HG03558 (cell line): ENCODE measurements at regions not wholly inside any gene's neighbourhood (a gene's known extent, or its start where the extent isn't known, plus 50 kb on each side); places are given as distances from the start of the nearest gene placed in this dataset.
A peak's percentile ranks its signal among the peaks of the same experiment; 100 is the strongest.

Source experiments
- ATAC-seq: cut with Tn5 transposase; IDR thresholded peaks from one replicate; pipeline ENCODE4 v1.9.1; 2021; ENCODE audit warnings: moderate number of reproducible peaks; ENCODE audit not compliant: unreplicated experiment; ENCODE audit errors: extremely low read depth

DNA sequence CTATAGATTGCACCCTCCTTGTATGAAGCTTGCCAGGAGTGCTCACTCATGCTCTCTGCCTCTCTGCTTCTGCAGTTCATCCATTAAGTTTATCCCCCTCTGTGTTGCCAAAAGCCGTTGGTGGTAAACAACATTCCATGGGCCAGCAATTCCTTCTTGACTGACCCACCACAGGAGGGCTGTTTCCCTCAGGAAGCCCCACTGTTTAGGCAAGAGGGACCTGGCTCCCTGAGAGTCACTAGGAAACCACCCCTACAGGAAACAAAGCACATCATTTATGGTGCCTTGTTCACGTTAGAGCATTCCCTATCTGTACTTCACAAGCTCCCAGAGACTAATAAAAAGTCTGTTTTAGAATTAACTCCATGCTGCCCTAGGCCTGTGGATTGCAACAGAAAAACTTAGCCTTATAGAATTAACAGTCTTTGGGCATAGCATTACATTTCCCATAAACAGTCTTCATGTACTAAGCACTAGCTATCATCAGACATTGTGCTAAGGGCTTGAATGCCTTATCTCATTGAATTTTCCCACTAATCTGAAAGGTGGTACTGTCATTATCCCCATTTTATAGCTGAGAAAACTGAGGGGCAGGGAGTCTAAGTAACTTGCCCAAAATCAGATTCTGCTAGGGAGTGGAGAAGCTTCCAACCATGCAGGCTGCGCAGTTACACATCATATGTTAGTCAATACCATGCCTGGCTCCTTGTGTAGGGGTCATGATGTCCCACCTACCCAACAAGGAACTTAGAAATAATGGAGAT is 149.9 kb downstream of the SHQ1 start:
- ATAC-seq: no peak

DNA sequence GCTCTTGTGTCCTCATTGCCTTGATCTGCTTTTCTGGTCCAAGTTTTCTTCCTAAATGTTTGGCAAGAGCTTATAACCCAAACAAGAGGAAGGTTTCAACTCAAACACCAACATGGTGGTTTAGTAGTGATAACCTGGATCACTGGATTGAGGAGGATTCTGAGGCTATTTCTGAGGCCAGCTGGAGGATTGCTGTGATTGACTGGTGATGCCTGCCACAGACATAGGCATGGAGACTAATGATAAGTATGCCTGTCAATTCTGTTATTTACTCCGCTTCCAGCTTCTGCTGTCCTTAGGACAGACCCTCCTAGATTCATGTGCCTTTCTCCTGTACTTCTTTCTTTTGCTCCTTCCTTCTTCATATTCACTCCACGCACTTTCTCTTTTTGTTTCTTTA is 150.5 kb downstream of the SHQ1 start:
- ATAC-seq: no peak

DNA sequence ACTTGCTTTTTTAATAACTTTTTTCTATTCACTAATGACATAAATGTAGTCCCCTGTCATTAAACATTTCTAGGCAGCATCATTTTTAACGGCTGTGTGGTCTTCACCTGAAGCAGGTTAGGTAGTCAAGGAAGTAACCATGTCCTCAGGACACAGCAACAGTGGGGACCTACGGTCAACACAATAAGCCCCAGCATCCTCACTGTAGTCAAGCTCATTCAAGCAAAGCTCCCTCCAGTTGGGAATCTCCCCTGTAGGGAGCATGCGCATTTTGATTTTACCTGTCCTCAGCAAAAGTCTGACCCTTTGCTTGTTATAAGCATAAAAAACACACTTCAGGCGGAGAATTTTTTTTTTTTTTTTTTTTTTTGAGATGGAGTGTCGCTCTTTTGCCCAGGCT is 151.4 kb downstream of the SHQ1 start:
- no peak for ATAC-seq

DNA sequence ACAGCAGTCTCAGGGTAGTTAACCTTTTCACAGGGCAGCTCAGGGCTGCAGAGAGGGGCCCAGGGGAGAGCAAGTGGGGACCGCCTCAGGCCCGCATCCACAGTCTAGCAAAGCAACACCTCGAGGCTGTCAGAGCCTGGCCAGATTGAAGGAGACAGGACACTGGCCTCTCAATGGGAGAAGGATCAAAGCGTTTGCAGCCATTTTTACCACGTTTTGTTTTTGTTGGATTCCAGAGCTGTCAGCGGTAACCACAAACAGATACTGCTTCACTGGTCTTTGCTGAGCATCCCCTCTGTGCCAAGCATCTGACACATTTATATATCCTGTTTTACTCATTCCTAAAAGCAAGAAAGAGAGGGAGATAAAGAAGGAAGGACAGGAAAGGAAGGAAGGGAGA is 153.8 kb downstream of the SHQ1 start:
- no peak for ATAC-seq

DNA sequence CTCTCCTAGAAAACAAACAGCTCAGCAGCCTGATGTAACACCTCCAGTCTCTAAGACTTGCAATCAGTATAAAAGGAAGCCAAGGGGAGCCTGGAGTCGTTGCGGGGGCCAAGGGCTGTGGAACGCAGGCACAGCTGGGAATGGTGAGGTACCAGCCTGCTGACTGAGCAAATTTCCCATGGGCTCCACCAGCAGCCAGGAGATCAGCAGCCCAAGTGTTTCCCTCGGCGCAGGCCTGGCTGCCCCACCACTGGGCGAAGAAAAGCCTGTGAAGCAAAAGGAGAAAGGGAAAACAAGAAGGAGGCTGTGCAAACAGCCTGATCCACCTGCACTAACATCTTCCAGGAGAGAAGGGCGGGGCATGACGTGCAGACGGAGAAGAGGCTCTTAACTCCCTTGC is 155.3 kb downstream of the SHQ1 start:
- no peak for ATAC-seq

DNA sequence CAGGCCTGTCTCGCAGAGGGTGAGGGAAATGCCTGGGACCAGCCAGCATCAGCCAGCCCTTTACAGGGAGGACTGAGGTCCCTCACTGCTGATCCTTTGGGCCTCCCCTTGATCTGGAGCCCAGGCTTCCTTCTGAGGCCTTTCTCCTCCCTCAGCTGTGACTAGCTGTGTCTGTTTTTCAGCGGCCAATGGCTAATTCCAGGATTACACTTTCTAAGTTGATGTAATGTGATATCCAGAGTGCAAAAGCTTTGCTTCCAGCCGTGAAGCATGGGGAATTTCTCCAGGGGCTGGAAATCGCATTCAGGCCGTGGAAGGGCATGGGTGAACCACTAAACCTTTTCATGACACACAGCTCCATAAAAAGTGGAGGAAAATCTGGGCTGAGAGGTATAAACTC is 157.6 kb downstream of the SHQ1 start:
- no peak for ATAC-seq

DNA sequence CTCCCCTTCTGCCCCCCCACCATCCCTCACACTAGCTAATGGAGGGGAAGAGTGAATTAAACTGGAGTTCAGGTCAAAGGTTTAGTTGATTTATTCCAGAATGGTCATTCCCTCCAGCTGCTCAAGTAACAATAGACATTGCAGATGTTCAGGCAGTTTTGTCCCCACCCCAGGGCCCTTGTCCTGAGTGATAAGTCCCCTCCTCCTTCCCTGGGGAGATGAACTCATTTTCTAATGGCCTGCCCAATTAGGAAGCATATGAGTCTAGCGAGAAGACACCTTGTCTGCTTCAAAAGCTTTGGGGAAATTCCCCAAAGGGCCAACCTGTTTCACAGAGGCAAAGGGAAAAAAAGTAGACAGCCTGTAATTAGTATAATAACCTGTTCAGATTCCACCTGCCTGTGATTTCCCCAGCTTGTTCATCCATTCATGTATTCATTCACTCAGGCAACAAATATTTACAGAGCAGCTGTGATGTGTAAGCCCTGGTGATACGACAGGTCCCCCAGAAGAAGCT is 165.3 kb downstream of the SHQ1 start:
- peak; percentile 40 for ATAC-seq

DNA sequence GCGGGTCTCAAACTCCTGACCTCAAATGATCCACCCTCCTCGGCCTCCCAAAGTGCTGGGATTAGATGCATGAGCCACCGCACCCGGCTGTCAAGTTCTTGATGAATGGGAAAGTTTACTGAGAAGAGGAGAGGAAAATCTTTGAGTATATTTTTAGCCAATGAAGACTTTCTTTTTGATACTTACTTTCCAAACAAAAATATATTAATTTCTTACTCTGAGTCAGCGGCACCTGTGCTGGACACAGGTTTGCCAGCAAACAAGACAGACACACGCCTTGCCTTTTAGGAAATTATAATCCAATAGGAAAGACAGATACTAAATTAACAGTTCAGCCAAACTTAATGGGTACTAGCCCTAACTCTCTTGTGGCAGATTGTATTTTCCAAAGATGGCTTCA is 166.6 kb downstream of the SHQ1 start:
- ATAC-seq: no peak

DNA sequence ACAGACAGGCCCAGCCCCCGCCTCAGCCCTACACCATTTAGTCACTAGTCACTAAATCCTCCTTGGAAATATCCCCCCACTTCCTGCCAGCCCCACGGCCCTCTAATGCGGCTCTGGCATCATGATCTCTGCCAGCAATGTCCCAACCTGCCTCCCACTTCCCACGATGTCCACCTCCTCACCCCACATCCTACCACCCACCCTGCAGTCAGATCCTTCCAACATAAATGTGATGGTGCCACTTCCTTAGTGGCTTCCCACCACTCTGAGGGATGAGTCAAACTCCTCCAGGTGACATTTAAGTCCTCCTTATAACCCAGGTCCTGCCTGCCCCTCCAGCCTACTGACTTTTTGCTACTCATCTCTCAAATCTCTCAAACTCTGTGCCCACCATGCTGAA is 167.5 kb downstream of the SHQ1 start:
- no peak for ATAC-seq

DNA sequence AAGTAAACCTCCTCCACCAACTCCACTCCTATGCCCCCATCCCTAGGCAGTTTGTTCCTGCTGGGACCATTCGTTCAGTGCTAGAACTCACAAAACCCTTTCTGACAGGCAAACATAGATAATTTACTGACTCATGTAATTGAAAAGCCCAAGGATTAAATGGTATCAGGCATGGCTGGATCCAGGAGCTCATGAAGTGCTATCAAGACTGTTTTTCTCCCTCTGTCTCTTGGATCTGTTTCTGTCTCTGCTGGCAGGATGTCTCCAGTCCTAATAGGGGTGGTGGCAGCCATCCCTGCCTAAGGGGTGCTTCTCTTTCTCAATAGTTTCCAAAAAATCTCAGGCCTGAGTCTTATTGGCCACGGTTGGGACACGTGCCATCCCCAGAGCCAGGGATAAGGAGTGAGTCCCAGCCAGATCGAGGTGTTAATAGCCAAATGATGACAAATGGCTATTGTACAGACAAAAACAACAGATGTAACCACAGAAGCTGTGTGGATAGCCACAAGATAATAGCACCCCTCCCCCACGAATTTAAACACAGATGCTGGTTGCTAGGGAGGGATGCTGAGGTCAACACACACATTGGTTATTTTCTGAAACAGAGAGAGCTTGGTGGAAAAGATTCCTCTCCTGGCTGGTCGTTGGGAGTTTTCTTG is 168.6 kb downstream of the SHQ1 start:
- no peak for ATAC-seq

DNA sequence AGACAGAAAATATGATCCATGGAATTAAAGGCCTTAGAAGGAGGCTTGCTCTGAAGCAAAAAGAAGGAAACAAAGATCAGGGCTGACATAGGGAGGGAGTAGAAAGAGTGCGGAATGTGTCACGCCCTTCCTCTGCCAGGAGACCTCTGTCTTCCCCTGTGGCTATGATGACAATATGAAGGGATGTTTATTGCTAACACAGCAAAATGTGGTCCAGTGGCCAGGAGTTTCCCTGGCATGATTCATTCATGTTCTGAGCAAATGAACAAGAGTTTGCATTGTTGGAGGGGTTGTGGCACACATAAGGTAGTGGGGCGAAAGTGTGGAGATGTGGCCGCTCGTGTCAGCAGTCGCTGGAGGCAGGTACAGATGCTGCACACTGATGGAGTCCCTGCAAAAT is 169.4 kb downstream of the SHQ1 start:
- ATAC-seq: no peak

DNA sequence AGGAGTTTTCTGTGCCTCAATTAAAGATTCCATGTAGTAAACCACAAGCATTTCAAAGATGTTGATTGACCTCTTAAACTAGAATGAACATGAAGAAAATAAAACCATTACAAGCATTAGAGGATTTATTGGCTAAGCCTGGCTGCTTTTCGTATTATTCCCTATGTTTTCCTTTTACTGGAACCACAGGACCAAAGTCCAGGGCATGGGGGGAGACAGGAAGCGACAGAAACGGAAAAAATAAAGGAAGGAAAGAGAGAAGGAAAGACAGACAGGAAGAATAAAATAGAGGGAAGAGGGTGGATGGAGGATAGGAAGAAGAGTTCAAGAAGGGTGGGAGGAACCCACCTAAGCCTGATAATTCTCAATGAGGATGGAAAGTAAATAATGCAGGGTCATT is 169.9 kb downstream of the SHQ1 start:
- no peak for ATAC-seq

DNA sequence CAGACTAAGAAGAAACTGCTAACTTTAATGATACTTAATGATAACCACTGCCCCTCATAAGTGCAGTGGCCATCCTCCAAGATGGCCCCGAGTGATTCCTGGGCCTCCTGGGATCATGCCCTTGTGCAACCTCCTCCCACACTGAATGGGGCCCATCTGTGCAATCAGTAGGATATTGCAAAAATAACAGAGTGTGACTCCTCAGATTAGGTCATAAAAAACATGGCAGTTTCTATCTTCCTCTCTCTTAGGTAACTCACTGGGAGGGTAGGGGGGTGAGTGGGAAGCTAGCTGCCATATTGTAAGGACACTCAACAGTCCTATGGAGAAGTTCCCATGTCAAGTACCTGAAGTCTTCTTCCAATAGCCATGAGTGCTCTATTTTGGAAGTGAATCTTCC is 173.0 kb downstream of the SHQ1 start:
- ATAC-seq: no peak

DNA sequence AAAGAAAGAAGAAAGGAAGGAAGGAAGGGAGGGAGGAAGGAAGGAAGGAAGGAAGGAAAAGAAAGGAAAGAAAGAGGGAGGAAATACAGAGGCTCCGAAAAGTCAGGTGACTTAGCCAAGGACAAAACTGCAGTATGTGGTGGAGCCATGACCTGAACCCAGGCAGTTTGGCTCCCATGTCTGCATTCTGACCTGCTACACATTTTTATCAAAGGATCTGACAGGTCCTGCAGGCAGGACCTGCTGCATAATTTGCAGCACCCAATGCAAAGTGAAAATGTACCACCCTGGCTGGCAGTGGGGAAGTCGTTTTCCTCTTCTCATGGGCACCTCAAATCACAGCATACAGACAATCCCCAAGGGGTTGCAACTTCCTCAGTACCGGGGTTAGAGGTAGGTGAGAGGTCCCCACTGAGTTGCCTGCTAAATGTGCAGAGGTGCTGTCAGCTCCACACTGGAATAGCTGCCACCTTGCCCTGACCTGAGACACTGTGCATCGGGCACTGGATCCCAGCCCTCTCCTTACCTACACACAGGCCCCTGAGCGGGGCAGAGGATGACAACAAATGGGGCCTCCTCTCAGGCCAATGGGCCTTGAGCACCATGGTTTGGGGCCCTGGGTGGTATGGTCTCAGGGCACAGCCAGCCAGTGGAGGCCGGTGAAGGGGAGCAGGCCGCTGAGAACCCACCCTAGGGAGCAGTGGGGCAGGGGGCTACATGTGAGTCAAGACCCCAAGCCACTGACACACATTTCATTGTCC is 175.1 kb downstream of the SHQ1 start:
- no peak for ATAC-seq

DNA sequence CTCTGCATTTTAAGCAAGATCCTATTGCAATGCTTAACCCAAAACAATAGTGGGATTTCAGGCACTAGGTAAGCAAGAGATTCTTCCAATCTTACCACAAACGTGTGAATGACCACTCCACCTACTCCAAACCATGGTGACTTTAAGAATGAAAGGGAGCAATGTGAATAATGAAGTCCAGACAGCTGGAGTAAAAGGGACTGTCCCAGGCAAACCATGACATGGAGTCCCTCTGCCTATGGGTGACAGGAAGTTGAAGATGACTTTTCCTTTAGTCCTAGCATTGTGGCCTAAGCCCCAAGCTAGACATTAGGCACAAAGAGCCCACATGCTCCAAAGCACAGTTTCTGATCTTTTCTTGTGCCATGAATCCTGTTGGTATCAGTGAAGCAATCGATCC is 179.0 kb downstream of the SHQ1 start:
- ATAC-seq: no peak

DNA sequence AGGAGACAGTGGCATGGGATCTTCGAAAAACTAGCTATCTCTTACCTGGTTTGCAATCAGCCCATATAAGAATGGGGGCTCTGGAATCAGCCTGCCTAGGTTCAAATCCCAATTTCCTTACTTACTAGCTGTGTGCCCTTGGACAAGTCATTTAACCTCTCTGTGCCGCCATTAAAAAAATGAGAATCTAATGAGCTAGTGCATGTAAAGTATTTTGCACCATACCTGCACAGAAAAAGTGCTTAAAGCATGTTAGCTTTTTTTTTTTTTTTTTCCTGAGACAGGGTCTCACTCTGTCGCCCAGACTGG is 181.8 kb downstream of the SHQ1 start:
- ATAC-seq: no peak

DNA sequence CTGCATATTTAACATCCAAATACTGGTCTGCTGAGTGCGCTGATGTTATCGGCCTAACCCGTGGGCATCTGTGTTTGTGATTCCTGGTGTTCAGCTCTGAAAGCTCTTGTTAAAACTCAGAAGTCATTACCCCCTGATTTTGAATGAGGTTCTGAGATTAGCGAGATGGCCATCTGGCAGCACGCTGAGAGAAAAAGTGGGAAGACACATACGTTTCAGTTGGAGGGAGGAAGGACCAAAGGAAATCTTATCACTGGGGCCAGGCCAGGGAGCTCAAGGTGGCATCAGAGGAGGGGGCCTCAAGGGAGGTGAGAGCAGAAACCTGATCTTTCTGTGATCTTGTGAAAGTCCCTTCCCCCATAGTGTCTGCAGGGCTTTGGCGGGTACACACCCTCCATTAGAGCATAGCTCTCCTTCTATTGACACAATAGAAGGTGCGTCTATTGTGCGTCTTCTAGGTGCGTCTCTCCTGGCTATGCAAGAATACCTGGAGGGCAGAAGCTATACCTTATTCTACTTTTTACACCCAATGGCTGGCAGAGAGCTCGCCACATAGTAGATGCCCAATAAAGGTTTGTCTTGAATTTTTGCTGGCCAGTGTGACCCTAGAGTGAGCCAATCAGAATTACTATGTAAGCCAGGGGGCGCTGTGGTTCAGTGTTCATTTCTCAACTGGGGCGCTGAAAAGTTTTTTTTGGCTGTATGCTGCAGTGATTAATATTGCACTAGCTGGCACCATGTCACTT is 182.4 kb downstream of the SHQ1 start:
- no peak for ATAC-seq

DNA sequence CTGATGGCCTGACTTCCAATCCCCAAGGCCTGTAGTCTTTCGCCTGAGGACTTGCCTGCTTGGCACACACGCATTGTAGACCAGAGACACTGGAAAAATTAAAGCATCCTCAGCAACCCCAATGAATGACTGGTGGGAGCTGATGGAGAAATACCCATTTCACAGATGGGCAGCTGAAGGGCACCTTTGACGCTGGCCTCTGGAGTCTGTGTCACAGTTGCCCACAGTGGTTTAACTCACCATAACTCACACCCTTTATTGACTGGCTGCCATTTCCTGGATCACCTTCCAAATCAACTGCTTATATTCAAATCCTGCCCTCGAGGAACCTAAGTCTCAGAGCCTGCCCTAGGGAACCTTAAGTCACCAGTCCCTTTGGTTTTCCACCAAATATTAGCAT is 183.1 kb downstream of the SHQ1 start:
- ATAC-seq: no peak

DNA sequence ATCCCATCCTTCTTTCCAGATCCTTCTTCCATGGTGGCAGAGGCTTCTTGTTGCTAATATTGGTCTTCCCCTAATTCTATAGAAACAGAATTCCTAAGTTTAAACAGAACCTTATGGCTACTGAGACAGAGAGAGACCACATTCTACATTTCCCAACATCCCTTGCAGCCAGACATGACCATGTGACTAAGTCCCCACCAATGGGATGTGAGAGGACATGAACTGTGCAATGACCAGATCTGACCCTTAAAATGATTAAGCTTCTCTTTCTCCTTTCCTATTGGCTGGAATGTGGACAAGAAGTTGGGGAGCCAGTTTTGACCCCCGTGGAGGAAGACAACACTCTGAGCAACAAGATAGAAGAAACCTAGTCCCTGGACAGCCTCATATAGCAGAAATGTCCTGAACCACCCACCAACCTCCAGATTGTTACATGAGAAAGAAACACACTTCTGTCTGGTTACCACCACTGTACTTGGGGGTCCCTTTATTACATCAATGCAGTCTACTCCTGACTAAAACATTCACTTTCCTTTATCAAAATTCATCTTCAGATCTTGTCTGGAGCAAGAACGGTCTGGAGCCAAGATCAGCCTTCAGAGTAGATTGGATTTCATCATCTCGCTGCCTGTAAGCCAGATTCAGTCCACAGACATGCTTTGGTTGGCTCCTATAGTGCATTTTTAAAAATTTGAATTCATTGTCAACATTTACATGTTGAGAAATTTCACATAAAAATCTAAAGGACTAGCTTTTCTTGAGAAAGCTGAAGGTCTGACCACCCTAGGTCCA is 183.9 kb downstream of the SHQ1 start:
- ATAC-seq: no peak

DNA sequence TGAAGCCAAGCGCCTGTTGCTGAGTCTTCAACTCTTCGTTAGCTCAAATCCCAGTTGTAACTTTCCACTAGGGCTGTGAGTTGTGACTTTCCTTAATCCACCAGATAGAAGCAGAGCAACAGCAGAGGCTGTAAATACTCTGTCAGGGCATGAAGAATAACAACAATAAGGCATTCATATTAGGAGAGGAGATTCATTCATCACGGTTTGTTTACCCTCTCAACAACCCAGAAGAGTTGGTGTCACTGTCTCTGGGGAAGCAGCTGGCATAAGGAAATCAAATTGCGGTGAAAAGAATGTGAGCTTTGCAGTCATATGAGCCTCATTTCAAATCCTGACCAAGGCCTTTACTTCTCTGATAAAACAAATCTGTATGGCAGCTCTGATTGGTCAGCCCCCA is 184.8 kb downstream of the SHQ1 start:
- ATAC-seq: no peak
